B cell (primary cell): ENCODE measurements at regions not wholly inside any gene's neighbourhood (a gene's known extent, or its start where the extent isn't known, plus 50 kb on each side); places are given as distances from the start of the nearest gene placed in this dataset.

ENCODE experiments used
- CTCF ChIP-seq: fragments of 200-600 bp; IDR thresholded peaks from one replicate; pipeline ENCODE4 v1.8.0; 2022; ENCODE audit warnings: antibody characterized with exemption, mild to moderate bottlenecking
- EZH2 ChIP-seq: IDR thresholded peaks from 2 replicates; pipeline ENCODE4 v1.6.1; 2012; ENCODE audit warnings: borderline replicate concordance, low read depth, mild to moderate bottlenecking, moderate library complexity, low read length; ENCODE audit not compliant: insufficient read depth, poor library complexity, severe bottlenecking

GRCh38 chr15:93180128-93180527 lies 91.1 kb upstream of the RGMA start:
- TF ChIP-seq CTCF, result no peak
- no peak for TF ChIP-seq EZH2
